ENCODE measurements at regions not wholly inside any gene's neighbourhood (a gene's known extent, or its start where the extent isn't known, plus 50 kb on each side); places are given as distances from the start of the nearest gene placed in this dataset.
"Not testable (repeated sequence)": the region's sequence is repeated elsewhere in the genome, so short reads cannot be mapped to it uniquely, and the experiment has no call there.

- DNase-seq: no peak
Observed at GRCh38 chr1:98181036-98181764, 260.4 kb upstream of the DPYD start.

- DNase-seq: no peak
Observed at GRCh38 chr1:98179151-98179773, 258.4 kb upstream of the DPYD start.

- DNase-seq: no peak
Observed at GRCh38 chr1:98177751-98178150, 256.9 kb upstream of the DPYD start.

GRCh38 chr1:98176936-98177335 is 256.1 kb upstream of the DPYD start:
- DNase-seq: no peak

- DNase-seq: no peak
Observed at GRCh38 chr1:98176414-98176813, 255.6 kb upstream of the DPYD start.

- no peak for DNase-seq
Observed at GRCh38 chr1:98172578-98172977, 251.7 kb upstream of the DPYD start.

GRCh38 chr1:98172022-98172421 is 251.2 kb upstream of the DPYD start:
- no peak for DNase-seq

- DNase-seq: no peak
Observed at GRCh38 chr1:98164509-98164908, 243.7 kb upstream of the DPYD start.

- DNase-seq: no peak
Observed at GRCh38 chr1:98157524-98158313, 236.9 kb upstream of the DPYD start.

- DNase-seq: no peak
Observed at GRCh38 chr1:98147280-98147679, 226.4 kb upstream of the DPYD start.

- no peak for DNase-seq
Observed at GRCh38 chr1:98145655-98146054, 224.8 kb upstream of the DPYD start.

GRCh38 chr1:98143403-98143802 is 222.6 kb upstream of the DPYD start:
- no peak for DNase-seq

- DNase-seq: no peak
Observed at GRCh38 chr1:98133131-98133530, 212.3 kb upstream of the DPYD start.

- no peak for DNase-seq
Observed at GRCh38 chr1:98130408-98130807, 209.6 kb upstream of the DPYD start.

GRCh38 chr1:98129491-98129890 is 208.7 kb upstream of the DPYD start:
- DNase-seq: no peak

- no peak for DNase-seq
Observed at GRCh38 chr1:98126740-98127139, 205.9 kb upstream of the DPYD start.

- no peak for DNase-seq
Observed at GRCh38 chr1:98121646-98122045, 200.8 kb upstream of the DPYD start.

GRCh38 chr1:98119796-98120195 is 199.0 kb upstream of the DPYD start:
- peak; percentile 27 for DNase-seq

- no peak for DNase-seq
Observed at GRCh38 chr1:98113811-98114210, 193.0 kb upstream of the DPYD start.

- DNase-seq: no peak
Observed at GRCh38 chr1:98112626-98113025, 191.8 kb upstream of the DPYD start.

GRCh38 chr1:98110674-98111073 is 189.8 kb upstream of the DPYD start:
- DNase-seq: no peak

GRCh38 chr1:98108378-98108777 is 187.5 kb upstream of the DPYD start:
- DNase-seq: not testable (repeated sequence)

GRCh38 chr1:98107256-98107655 is 186.4 kb upstream of the DPYD start:
- no peak for DNase-seq

GRCh38 chr1:98104289-98104688 is 183.5 kb upstream of the DPYD start:
- no peak for DNase-seq

Measured in RPMI8226 (cell line).